ENCODE measurements at regions not wholly inside any gene's neighbourhood (a gene's known extent, or its start where the extent isn't known, plus 50 kb on each side); places are given as distances from the start of the nearest gene placed in this dataset.

DNA sequence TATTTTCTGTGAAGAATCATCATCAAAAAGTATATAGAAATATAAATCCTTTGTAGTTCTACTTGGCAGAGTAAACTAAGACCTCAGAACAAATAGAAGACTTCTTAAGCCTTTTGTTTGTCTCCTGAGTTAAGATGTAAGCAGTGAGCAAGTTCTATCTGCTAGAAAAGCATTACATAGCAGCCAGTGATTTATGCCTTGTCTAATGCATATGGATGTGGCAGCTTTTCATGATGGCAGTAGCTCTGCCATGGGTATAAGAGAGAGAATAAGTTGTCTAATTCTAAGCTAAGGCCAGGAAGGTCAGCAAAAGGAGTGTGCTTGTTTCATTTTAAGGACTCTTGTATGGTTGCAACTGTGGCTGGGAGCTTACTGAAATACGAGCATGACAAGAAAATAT is 920.2 kb downstream of the GRIK2 start (continued):
- TF ChIP-seq CBX8 (IDR thresholded peaks at IDR 0.05; ENCODE audit: borderline replicate concordance, low read depth, low read length): no peak
- TF ChIP-seq CHD2 (IDR thresholded peaks at IDR 0.05; ENCODE audit: low read length): no peak
- no peak for TF ChIP-seq JUND (IDR thresholded peaks at IDR 0.05; ENCODE audit: low read length)
- no peak for TF ChIP-seq JUN (IDR thresholded peaks at IDR 0.05; ENCODE audit: low read depth, low read length)
- no peak for TF ChIP-seq HDAC6 (IDR thresholded peaks at IDR 0.05; ENCODE audit: low read depth, low read length)

All from H1 (cell line).